Suprapubic skin (tissue), 4 donors: ENCODE measurements at regions not wholly inside any gene's neighbourhood (a gene's known extent, or its start where the extent isn't known, plus 50 kb on each side); places are given as distances from the start of the nearest gene placed in this dataset.

Source experiments
- DNase-seq, 2 donors: peaks; one replicate each; pipeline ENCODE4 v3.0.0-alpha.2; 2019; ENCODE audit warnings: low spot score in 2 of 2
- H3K27ac ChIP-seq: fragments of 200-600 bp; sonication (generic); one replicate; pipeline ENCODE4 v1.5.1; 2019
- H3K27me3 ChIP-seq: fragments of 200-600 bp; sonication (generic); one replicate; pipeline ENCODE4 v1.5.1; 2019
- H3K36me3 ChIP-seq: fragments of 200-600 bp; sonication (generic); one replicate; pipeline ENCODE4 v1.5.1; 2019
- H3K4me1 ChIP-seq: fragments of 200-600 bp; sonication (generic); one replicate; pipeline ENCODE4 v1.5.1; 2019
- H3K4me3 ChIP-seq: fragments of 200-600 bp; sonication (generic); one replicate; pipeline ENCODE4 v1.5.1; 2019; ENCODE audit warnings: mild to moderate bottlenecking
- H3K9me3 ChIP-seq: fragments of 200-600 bp; sonication (generic); one replicate; pipeline ENCODE4 v1.5.1; 2019
- EP300 ChIP-seq: sonication (generic); formaldehyde crosslinking; IDR thresholded peaks from one replicate; pipeline ENCODE4 v1.6.1; 2017; ENCODE audit warnings: antibody characterized with exemption
- POLR2A ChIP-seq, 2 donors: fragments of 450-650 bp; IDR thresholded peaks; one replicate each; pipeline ENCODE4 v1.6.1; 2017; ENCODE audit warnings: antibody characterized with exemption in 2 of 2, mild to moderate bottlenecking in 2 of 2, moderate library complexity in 2 of 2
- POLR2AphosphoS5 ChIP-seq, 3 donors: sonication (generic); formaldehyde crosslinking; IDR thresholded peaks; one replicate each; pipeline ENCODE4 v1.6.1; 2017; ENCODE audit warnings: antibody characterized with exemption in 3 of 3
- WGBS: methylation state at CpG from one replicate; pipeline ENCODE4 v1.1.5; 2018; 5-methylcytosine and 5-hydroxymethylcytosine counted together
- TF ChIP-seq, protein P1 (sequence below), 2 donors: fragments of 200-600 bp in 1 of 2; fragments of 450-650 bp in 1 of 2; sonication (generic) in 1 of 2; IDR thresholded peaks; one replicate each; pipeline ENCODE4 v1.5.1; 2016 to 2019; ENCODE audit warnings: antibody characterized with exemption in 2 of 2, mild to moderate bottlenecking in 1 of 2, moderate library complexity in 1 of 2

DNA sequence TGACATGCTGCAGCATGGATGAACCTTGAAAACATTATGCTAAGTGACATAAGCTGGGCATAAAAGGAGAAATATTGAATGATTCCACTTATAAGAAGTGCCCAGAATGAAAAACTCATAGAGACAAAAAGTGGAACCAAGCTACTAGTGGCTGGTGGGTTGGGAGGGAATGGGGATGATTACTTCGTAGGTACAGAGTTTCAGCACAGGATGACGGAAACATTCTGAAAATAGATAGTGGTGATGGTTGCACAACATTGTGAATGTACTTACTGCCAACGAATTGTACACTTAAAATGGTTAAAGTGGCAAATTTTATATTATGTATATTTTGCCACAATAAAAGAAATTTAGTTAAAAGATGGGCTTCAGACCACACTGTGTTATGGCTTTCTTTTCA is 93.6 kb downstream of the RPLP1 start:
- peaks cover 6% of the 10 kb centered on the region for H3K9me3 ChIP-seq
- H3K4me1 ChIP-seq = no peaks in the 10 kb centered on the region
- DNase-seq = no peak
- no peak for TF ChIP-seq POLR2A (IDR thresholded peaks at IDR 0.05)
- no peak for TF ChIP-seq EP300
- no peak for TF ChIP-seq POLR2AphosphoS5 (IDR thresholded peaks at IDR 0.05)
- TF ChIP-seq, protein P1, sequence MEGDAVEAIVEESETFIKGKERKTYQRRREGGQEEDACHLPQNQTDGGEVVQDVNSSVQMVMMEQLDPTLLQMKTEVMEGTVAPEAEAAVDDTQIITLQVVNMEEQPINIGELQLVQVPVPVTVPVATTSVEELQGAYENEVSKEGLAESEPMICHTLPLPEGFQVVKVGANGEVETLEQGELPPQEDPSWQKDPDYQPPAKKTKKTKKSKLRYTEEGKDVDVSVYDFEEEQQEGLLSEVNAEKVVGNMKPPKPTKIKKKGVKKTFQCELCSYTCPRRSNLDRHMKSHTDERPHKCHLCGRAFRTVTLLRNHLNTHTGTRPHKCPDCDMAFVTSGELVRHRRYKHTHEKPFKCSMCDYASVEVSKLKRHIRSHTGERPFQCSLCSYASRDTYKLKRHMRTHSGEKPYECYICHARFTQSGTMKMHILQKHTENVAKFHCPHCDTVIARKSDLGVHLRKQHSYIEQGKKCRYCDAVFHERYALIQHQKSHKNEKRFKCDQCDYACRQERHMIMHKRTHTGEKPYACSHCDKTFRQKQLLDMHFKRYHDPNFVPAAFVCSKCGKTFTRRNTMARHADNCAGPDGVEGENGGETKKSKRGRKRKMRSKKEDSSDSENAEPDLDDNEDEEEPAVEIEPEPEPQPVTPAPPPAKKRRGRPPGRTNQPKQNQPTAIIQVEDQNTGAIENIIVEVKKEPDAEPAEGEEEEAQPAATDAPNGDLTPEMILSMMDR (IDR thresholded peaks at IDR 0.05) = no peak
- H3K4me3 ChIP-seq = no peak overlapping the region
- peaks cover 22% of the 10 kb centered on the region for H3K27me3 ChIP-seq
- no peaks in the 10 kb centered on the region for H3K36me3 ChIP-seq
- H3K27ac ChIP-seq = no peak overlapping the region
- WGBS = 66% methylated on average over 3 of the region's 3 CpGs

DNA sequence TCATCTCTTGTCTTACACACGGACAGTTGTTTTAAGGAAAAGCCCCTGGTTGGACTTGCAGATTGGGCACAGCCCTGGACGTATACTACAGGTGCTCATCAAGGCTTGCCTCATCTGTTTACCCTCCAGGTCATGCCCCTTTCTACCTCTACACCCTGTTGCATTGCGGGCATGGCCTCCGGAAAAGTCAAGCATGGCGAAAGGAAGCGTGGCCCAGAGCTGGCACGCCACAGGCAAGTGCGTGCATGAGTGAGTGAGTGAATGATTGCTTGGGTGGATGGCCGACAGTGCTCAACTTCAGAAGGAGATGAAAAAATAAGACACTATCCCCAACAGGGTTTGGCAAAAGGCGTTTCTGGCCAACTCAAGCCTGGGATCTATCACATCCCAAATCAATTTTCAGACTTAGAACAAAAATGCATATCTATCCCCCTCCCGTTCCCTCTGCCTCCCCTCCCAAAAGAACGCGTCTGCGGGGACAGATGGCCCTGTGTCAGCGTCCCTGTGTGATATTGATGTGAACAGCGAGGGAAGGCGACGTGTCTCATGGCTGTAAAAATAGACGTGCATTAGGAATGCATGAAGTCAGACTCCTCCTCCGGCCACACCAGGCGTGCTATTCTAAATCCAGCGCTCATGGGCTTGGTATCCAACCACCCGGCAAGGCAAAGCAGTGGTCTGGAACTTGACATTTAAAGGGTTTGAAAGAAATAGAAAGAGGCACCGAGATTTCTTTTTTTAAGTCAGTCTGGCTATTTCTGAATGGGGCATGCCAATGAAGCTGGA is 96.0 kb downstream of the RPLP1 start:
- no peak for DNase-seq
- H3K4me3 ChIP-seq = no peak overlapping the region
- H3K27ac ChIP-seq = no peak overlapping the region
- H3K27me3 ChIP-seq = peaks cover 22% of the 10 kb centered on the region
- H3K4me1 ChIP-seq = no peaks in the 10 kb centered on the region
- peaks cover 15% of the 10 kb centered on the region for H3K9me3 ChIP-seq
- 83% methylated on average over 24 of the region's 24 CpGs for WGBS
- H3K36me3 ChIP-seq = no peaks in the 10 kb centered on the region
- TF ChIP-seq, protein P1 (IDR thresholded peaks at IDR 0.05) = no peak
- TF ChIP-seq EP300 (no peak), POLR2A (IDR thresholded peaks at IDR 0.05) (no peak), POLR2AphosphoS5 (IDR thresholded peaks at IDR 0.05) (no peak)

DNA sequence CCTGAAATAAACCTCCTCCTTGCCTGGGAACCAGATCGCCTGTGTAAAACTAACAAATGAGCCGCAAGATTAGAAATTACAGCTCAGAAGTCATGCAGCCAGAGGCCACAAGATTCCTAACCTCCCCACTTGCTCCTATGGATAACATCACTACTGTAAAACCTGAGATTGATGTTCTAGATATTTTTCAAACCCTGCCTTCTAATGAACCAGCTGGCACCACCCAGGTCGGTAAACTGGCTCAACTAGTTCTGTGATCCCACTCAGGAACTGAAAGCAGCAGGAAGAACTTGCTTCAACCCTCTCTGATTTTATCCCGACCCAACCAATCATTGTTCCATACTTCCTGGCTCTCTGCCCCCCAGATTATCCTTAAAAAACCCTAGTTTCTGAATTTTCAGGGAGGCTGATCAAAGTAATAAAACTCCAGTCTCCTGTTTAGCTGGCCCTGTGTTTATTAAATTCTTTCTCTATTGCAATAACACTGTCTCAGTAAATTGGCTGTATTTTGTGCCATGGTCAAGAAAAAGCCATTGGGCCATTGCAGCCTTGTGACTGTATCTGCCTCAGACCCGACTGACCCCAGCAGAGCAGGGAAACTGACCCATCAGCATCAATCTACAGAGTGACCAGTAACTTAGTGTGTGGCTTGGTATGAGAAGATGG is 98.9 kb downstream of the RPLP1 start:
- H3K27me3 ChIP-seq = peaks cover 22% of the 10 kb centered on the region
- no peak for DNase-seq
- no peaks in the 10 kb centered on the region for H3K4me1 ChIP-seq
- TF ChIP-seq POLR2AphosphoS5 (IDR thresholded peaks at IDR 0.05) (no peak), EP300 (no peak), POLR2A (IDR thresholded peaks at IDR 0.05) (no peak)
- TF ChIP-seq, protein P1 (IDR thresholded peaks at IDR 0.05) = no peak
- H3K36me3 ChIP-seq = no peaks in the 10 kb centered on the region
- no peak overlapping the region for H3K27ac ChIP-seq
- no peak overlapping the region for H3K4me3 ChIP-seq
- H3K9me3 ChIP-seq = peaks cover 15% of the 10 kb centered on the region
- 67% methylated on average over 5 of the region's 5 CpGs for WGBS

DNA sequence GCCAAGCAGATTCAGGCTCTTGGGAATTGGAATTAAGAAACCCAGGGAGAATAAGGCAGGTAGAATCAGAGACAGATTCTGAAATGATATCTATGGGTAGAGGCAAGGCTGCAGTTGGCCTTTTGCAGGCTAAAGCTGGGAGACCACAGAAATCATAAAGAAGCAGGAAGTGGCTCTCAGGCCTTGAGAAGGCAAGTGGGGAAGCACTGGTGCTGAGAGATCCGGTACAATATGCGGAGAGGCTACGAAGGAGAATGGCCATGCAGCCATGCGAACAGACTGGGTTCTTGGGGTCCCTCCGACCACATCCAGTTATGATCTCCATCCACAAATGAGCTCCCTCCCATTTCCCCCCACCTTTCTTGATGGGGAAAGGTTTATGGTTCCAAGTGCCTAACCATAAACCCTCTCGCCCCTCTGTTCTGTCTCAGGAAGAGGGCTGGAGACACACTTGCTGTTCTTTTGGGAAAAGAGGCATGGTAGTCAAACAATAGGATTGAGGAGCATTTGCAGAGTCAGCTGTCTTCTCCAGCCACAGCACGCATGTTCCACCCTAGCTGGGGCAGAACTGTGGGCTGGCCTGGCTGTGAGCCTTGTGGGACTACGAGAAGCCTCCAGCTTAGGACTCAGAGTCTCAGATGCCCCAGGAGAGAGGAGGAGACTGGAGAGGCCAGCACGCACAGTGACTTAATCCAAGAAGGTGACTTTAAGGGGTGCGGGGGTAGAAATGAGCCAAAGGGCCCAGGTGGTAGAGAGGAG is 99.6 kb downstream of the RPLP1 start:
- Histone ChIP-seq H3K9me3 (peaks cover 15% of the 10 kb centered on the region), H3K36me3 (no peaks in the 10 kb centered on the region), H3K27me3 (peaks cover 22% of the 10 kb centered on the region), H3K4me3 (no peak overlapping the region), H3K4me1 (no peaks in the 10 kb centered on the region), H3K27ac (no peak overlapping the region)
- no peak for TF ChIP-seq EP300
- no peak for TF ChIP-seq POLR2AphosphoS5 (IDR thresholded peaks at IDR 0.05)
- 96% methylated on average over 10 of the region's 10 CpGs for WGBS
- DNase-seq = no peak

DNA sequence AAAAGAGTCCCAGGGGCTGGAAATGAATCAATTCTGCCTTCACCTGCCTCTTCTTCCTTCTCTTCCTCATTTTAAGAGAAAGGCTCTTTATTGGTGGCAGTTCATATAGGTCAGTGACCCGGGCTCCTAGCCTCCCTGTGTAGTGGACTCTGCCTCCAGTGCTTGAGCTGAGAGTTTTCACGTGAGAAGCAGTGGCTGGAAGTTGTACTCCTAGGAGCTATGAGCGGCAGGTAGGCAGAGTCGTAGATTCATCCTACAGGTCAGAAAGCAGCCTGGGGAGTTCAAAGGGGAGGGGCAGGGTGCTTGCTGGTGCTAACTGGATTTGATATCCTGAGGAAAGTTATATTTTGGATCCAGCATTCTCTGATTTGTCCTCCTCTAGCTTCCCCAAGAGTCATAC is 101.1 kb downstream of the RPLP1 start:
- Histone ChIP-seq H3K4me1 (no peaks in the 10 kb centered on the region), H3K27me3 (peaks cover 14% of the 10 kb centered on the region), H3K9me3 (peaks cover 15% of the 10 kb centered on the region), H3K4me3 (no peak overlapping the region), H3K36me3 (no peaks in the 10 kb centered on the region), H3K27ac (no peak overlapping the region)
- DNase-seq = no peak
- 93% methylated on average over 4 of the region's 4 CpGs for WGBS
- TF ChIP-seq POLR2A (IDR thresholded peaks at IDR 0.05) (no peak), EP300 (no peak)
- TF ChIP-seq, protein P1 (IDR thresholded peaks at IDR 0.05) = no peak
